Adrenal gland (tissue), 9 donors: ENCODE measurements at regions not wholly inside any gene's neighbourhood (a gene's known extent, or its start where the extent isn't known, plus 50 kb on each side); places are given as distances from the start of the nearest gene placed in this dataset.

Source experiments
- DNase-seq, 7 donors: peaks; one replicate each; pipeline ENCODE4 v3.0.0-alpha.2; 2019 to 2020
- H3K27ac ChIP-seq, 5 donors: fragments of 200-600 bp; sonication (generic) in 4 of 5; 1 replicate in 3 of 5; 2 replicates in 2 of 5; pipeline versions ENCODE4 v1.5.1 to v1.8.0; 2016 to 2020; ENCODE audit warnings: mild to moderate bottlenecking in 1 of 5
- H3K27me3 ChIP-seq: fragments of 200-600 bp; 2 replicates; pipeline ENCODE4 v1.8.0; 2021
- H3K36me3 ChIP-seq, 2 donors: fragments of 200-600 bp; replicated peaks in 1 of 2; 1 replicate in 1 of 2; 2 replicates in 1 of 2; pipeline versions ENCODE4 v1.5.1 to v1.8.0; 2018 to 2022
- H3K4me1 ChIP-seq, 2 donors: fragments of 200-600 bp; replicated peaks in 1 of 2; 1 replicate in 1 of 2; 2 replicates in 1 of 2; pipeline versions ENCODE4 v1.5.1 to v1.8.0; 2018 to 2021
- H3K4me3 ChIP-seq, 4 donors: fragments of 200-600 bp; sonication (generic) in 3 of 4; one replicate each; pipeline ENCODE4 v1.5.1; 2016 to 2018
- H3K9me3 ChIP-seq, 3 donors: fragments of 200-600 bp; sonication (generic) in 1 of 3; replicated peaks in 1 of 3; 1 replicate in 2 of 3; 2 replicates in 1 of 3; pipeline versions ENCODE4 v1.5.1 to v1.8.0; 2016 to 2021
- CTCF ChIP-seq, 6 experiments: fragments of 450-650 bp in 4 of 6; fragments of 200-600 bp in 2 of 6; sonication (generic) in 1 of 6; IDR thresholded peaks; 1 replicate in 5 of 6; 2 replicates in 1 of 6; pipeline versions ENCODE4 v1.5.1 to v1.8.0; 2016 to 2021; ENCODE audit warnings: antibody characterized with exemption in 6 of 6, mild to moderate bottlenecking in 2 of 6, moderate library complexity in 1 of 6
- POLR2A ChIP-seq, 2 donors: fragments of 450-650 bp; IDR thresholded peaks; one replicate each; pipeline ENCODE4 v1.6.1; 2017; ENCODE audit warnings: antibody characterized with exemption in 2 of 2, mild to moderate bottlenecking in 2 of 2, moderate library complexity in 1 of 2
- WGBS, 4 donors: extraction: QIAGEN DNeasy Blood & Tissue Kit in 2 of 4; methylation state at CpG; one replicate each; pipeline versions ENCODE4 v1.1.5 to v1.1.7; 2013 to 2017; 5-methylcytosine and 5-hydroxymethylcytosine counted together
- intact Hi-C, 2 donors: fragments of 100-400 bp; cut with DNase I; formaldehyde crosslinking; loops; one replicate each; pipeline versions ENCODE4 v1.14.1 to v1.15.0; 2022 to 2023
- donor health status: healthy with polysubstance abuse.
- donor health status: Bipolar disorder and iron deficiency.
- donor health status: DM: yes; HTN: yes; CAD: no.
- donor health status: DM: no; HTN: no; CAD: no.
- donor health status: DM: no; HTN: no; CAD: no.

DNA sequence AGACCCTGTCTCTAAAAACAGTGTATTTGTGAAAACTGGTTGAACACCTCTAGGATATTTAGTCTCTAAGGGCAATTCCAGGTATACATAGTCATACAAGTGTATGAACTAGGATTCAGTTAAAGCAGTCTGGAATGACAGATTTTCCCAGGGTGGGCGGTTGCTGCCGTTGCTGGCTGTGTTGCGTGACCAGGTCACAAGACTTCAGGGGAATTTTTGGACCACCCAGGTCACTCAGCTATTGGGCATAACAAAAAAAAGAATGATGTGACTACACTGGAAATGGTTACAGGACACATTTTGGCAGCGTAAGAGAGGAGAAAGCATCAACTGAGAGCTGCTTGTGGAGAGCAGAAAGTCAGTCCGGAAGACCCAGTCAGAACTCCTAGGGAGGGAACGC is 58.0 kb upstream of the ZBTB7C start:
- no peaks in the 10 kb centered on the region for H3K4me1 ChIP-seq
- DNase-seq: no peak
- H3K9me3 ChIP-seq: no peaks in the 10 kb centered on the region
- no peaks in the 10 kb centered on the region for H3K36me3 ChIP-seq
- WGBS, 4 donors: 92 to 97% (median 95%) methylated on average over 6 of the region's 6 CpGs
- no peak overlapping the region for H3K4me3 ChIP-seq
- no peaks in the 10 kb centered on the region for H3K27me3 ChIP-seq
- no peak overlapping the region for H3K27ac ChIP-seq
- no peak for TF ChIP-seq CTCF (IDR thresholded peaks at IDR 0.05)
- no peak for TF ChIP-seq POLR2A (IDR thresholded peaks at IDR 0.05)
- intact Hi-C loops: no loop called here

DNA sequence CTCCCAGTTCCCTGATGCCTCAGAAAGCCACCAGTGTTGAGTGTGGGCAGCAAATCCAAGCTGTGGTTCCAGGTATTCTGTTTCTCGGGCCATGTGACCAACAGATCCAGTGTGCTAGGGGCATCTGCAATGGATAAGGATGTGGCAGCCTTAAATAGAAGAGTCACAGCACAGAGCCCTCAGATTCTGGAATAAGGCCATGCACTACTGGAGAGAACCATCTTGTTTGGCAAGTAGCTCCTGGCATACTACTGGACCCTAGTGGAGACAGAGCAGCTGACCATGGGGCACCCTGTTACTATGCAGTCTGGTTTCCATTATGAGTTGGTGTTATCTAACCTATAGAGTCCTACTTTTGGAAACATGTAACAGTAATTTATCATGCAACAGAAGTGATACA is 53.3 kb upstream of the ZBTB7C start:
- no peaks in the 10 kb centered on the region for H3K27me3 ChIP-seq
- intact Hi-C loops: no loop called here
- no peaks in the 10 kb centered on the region for H3K9me3 ChIP-seq
- TF ChIP-seq CTCF (IDR thresholded peaks at IDR 0.05) (no peak), POLR2A (IDR thresholded peaks at IDR 0.05) (no peak)
- no peak overlapping the region for H3K27ac ChIP-seq
- 82 to 95% (median 94%) methylated on average over 1 of the region's 1 CpG for WGBS, 4 donors
- DNase-seq: peak in 1 of 7 donors; percentile 12
- H3K4me1 ChIP-seq: peaks cover 0 to 6% of the 10 kb centered on the region in 2 donors
- no peak overlapping the region for H3K4me3 ChIP-seq
- no peaks in the 10 kb centered on the region for H3K36me3 ChIP-seq

DNA sequence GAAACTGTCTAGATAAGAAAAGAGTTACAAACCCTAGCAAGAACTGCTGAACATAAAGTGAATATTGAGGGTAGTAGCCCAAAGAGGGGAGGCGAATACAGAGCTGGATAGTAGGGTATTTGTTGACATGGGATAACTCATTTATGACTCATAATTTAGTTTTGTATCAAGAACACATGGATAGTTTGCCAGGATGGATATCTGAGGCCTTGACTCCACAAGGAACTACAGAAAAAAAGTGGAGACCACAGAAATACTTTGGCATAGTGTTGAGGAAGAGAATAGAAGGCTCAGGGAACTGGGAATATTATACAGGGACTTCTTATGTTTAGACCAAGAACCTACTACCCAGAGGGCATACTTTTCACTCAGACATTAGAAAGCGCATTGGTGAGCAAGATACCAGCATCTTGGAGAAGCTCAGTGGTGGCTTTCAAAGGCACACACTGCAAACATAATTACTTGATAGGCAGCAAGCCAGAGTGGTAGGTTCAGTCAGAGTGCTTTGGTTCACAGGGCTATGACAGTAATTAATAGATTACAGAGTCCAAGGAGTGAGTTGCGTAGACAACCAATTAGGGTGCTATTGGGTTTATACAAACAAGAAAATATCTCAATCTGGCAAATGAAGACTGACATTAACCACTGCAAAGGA is 51.9 kb upstream of the ZBTB7C start:
- Histone ChIP-seq H3K27me3 (no peaks in the 10 kb centered on the region), H3K9me3 (no peaks in the 10 kb centered on the region), H3K4me3 (no peak overlapping the region), H3K4me1 (peaks cover 0 to 6% of the 10 kb centered on the region in 2 donors), H3K27ac (no peak overlapping the region), H3K36me3 (no peaks in the 10 kb centered on the region)
- DNase-seq: no peak
- WGBS, 4 donors: 65 to 81% (median 78%) methylated on average over 3 of the region's 3 CpGs
- intact Hi-C loops: no loop called here
- TF ChIP-seq POLR2A (IDR thresholded peaks at IDR 0.05) (no peak), CTCF (IDR thresholded peaks at IDR 0.05) (no peak)

DNA sequence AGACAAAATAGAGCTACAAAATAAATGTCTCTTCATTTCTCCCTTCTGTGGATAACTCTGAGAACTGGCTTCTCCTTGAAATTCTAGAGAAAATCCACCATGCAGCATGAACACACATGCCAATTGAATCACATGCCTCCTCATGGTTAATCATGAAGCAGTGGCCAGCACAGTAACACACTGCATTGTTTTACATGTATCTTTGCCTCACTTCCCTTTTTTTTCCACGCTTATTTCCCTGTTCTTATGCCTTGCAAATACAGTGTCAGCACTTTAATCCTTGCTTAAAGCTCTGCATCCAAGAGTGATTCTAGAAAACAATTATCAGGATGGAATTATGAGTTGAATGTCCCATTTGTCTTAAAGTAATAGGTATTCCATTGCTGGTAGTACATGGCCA is 50.3 kb upstream of the ZBTB7C start:
- H3K4me1 ChIP-seq: peaks cover 4 to 10% of the 10 kb centered on the region in 2 donors
- no peak for TF ChIP-seq POLR2A (IDR thresholded peaks at IDR 0.05)
- TF ChIP-seq CTCF (IDR thresholded peaks at IDR 0.05): no peak
- H3K9me3 ChIP-seq: no peaks in the 10 kb centered on the region
- no peaks in the 10 kb centered on the region for H3K36me3 ChIP-seq
- H3K4me3 ChIP-seq: no peak overlapping the region
- intact Hi-C loops: no loop called here
- H3K27ac ChIP-seq: no peak overlapping the region
- H3K27me3 ChIP-seq: no peaks in the 10 kb centered on the region
- DNase-seq: no peak
- 75 to 89% (median 80%) methylated on average over 1 of the region's 1 CpG for WGBS, 4 donors
